ENCODE measurements at regions not wholly inside any gene's neighbourhood (a gene's known extent, or its start where the extent isn't known, plus 50 kb on each side); places are given as distances from the start of the nearest gene placed in this dataset.

GRCh38 chr2:223155956-223156355, 104.0 kb downstream of the KCNE4 start:
- no peak for ATAC-seq (ENCODE audit: low read depth)
- Histone ChIP-seq H3K9ac (ENCODE audit: low read depth, low read length) (no peak overlapping the region), H3K9me1 (ENCODE audit: insufficient read depth, low read length) (no peaks in the 10 kb centered on the region), H2BK20ac (ENCODE audit: low read depth, low read length) (no peak overlapping the region), H4K8ac (ENCODE audit: low read depth in 2 of 2, low read length in 2 of 2) (no peak overlapping the region), H2AK9ac (replicated peaks; ENCODE audit: low read depth, low read length, poor library complexity) (no peak overlapping the region), H3K27me3 (ENCODE audit: control insufficient read depth, insufficient read depth, low read length) (peaks cover 4% of the 10 kb centered on the region), H3K18ac (ENCODE audit: low read depth, low read length) (no peak overlapping the region), H2AK5ac (ENCODE audit: low read depth, low read length) (no peak overlapping the region), H4K91ac (ENCODE audit: insufficient read depth, low read depth, low read length) (no peak overlapping the region), H3K4ac (ENCODE audit: low read depth, low read length) (no peak overlapping the region), H2BK5ac (ENCODE audit: low read depth, low read length, poor library complexity, severe bottlenecking) (no peak overlapping the region), H3K36me3 (ENCODE audit: control insufficient read depth, insufficient read depth, low read length) (no peaks in the 10 kb centered on the region), H3K9me3 (ENCODE audit: control insufficient read depth, insufficient read depth, low read length) (no peaks in the 10 kb centered on the region), H4K20me1 (ENCODE audit: insufficient read depth, low read length) (no peaks in the 10 kb centered on the region), H3K4me3 (ENCODE audit: insufficient read depth, low read depth, low read length) (no peak overlapping the region), H3K14ac (replicated peaks; ENCODE audit: low read depth, low read length) (no peak overlapping the region), H2BK15ac (ENCODE audit: low read depth, low read length) (no peak overlapping the region), H3K4me1 (ENCODE audit: control insufficient read depth, insufficient read depth, low read length) (no peaks in the 10 kb centered on the region), H3K27ac (ENCODE audit: insufficient read depth, low read length) (no peak overlapping the region), H3K23ac (ENCODE audit: low read depth, low read length) (no peak overlapping the region), H4K5ac (ENCODE audit: low read depth, low read length) (no peak overlapping the region), H2AFZ (replicated peaks; ENCODE audit: low read length, poor library complexity) (no peak overlapping the region), H3K56ac (ENCODE audit: extremely low read depth, insufficient read depth, low read length) (no peak overlapping the region), H3K4me2 (ENCODE audit: low read depth, low read length) (no peak overlapping the region), H3K79me1 (ENCODE audit: low read depth in 1 of 2, low read length in 2 of 2) (no peaks in the 10 kb centered on the region), H2BK120ac (ENCODE audit: low read depth, low read length) (no peak overlapping the region)
- ChIA-PET POLR2A (ENCODE audit: unreplicated experiment) (no interaction called here), CTCF (no interaction called here)
- intact Hi-C loops (cut with micrococcal nuclease) = no loop called here
- no peak for DNase-seq
- in situ Hi-C loops (cut with MboI; ENCODE audit: low sequenced_read_pairs) = no loop called here
- TF ChIP-seq CHD1 (IDR thresholded peaks at IDR 0.05; ENCODE audit: low read depth, low read length) (no peak), CTCF (conservative IDR thresholded peaks at IDR 0.05; ENCODE audit: low read depth, low read length) (no peak), RAD21 (IDR thresholded peaks at IDR 0.05; ENCODE audit: low read length) (no peak), BHLHE40 (IDR thresholded peaks at IDR 0.05; ENCODE audit: low read depth, low read length) (no peak), MAFK (IDR thresholded peaks at IDR 0.05; ENCODE audit: low read depth, low read length) (no peak), USF2 (IDR thresholded peaks at IDR 0.05; ENCODE audit: low read depth, low read length) (no peak), CEBPB (IDR thresholded peaks at IDR 0.05; ENCODE audit: low read depth, low read length) (no peak), NFE2L2 (IDR thresholded peaks at IDR 0.05; ENCODE audit: low read depth, low read length) (no peak), ELK1 (IDR thresholded peaks at IDR 0.05; ENCODE audit: borderline replicate concordance, low read depth, low read length) (no peak), SMC3 (IDR thresholded peaks at IDR 0.05; ENCODE audit: low read depth, low read length) (no peak), MXI1 (IDR thresholded peaks at IDR 0.05; ENCODE audit: borderline replicate concordance, low read depth, low read length) (no peak), MAZ (IDR thresholded peaks at IDR 0.05; ENCODE audit: borderline replicate concordance, low read depth, low read length) (no peak), RCOR1 (IDR thresholded peaks at IDR 0.05; ENCODE audit: insufficient replicate concordance, low read length) (no peak), FOS (IDR thresholded peaks at IDR 0.05; ENCODE audit: low read depth, low read length) (no peak), RFX5 (IDR thresholded peaks at IDR 0.05; ENCODE audit: low read depth, low read length) (no peak)
- BruUV-seq (replicated peaks) = no TSS peak
- dilution Hi-C loops (cut with HindIII; ENCODE audit: low sequenced_read_pairs, unreplicated experiment) = no loop called here

All from IMR-90 (cell line).